Transverse colon (tissue), 4 donors: ENCODE measurements at regions not wholly inside any gene's neighbourhood (a gene's known extent, or its start where the extent isn't known, plus 50 kb on each side); places are given as distances from the start of the nearest gene placed in this dataset.

Experiments
- CTCF ChIP-seq, 5 experiments: fragments of 200-600 bp in 3 of 5; fragments of 450-650 bp in 2 of 5; sonication (generic) in 3 of 5; IDR thresholded peaks; 1 replicate in 2 of 5; 2 replicates in 3 of 5; pipeline ENCODE4 v1.5.1; 2016 to 2017; ENCODE audit warnings: antibody characterized with exemption in 5 of 5, inconsistent platforms in 3 of 5, mild to moderate bottlenecking in 2 of 5, moderate library complexity in 1 of 5
- POLR2A ChIP-seq: fragments of 450-650 bp; IDR thresholded peaks from one replicate; pipeline ENCODE4 v1.6.1; 2016; ENCODE audit warnings: antibody characterized with exemption, mild to moderate bottlenecking, moderate library complexity
- POLR2AphosphoS5 ChIP-seq, 3 donors: sonication (generic); formaldehyde crosslinking; IDR thresholded peaks; one replicate each; pipeline ENCODE4 v1.6.1; 2016; ENCODE audit warnings: antibody characterized with exemption in 3 of 3

GRCh38 chr19:27709496-27709895, 1503.5 kb downstream of the UQCRFS1 start:
- no peak for TF ChIP-seq POLR2A
- TF ChIP-seq POLR2AphosphoS5 (IDR thresholded peaks at IDR 0.05), result no peak
- TF ChIP-seq CTCF (IDR thresholded peaks at IDR 0.05), result no peak
